Stomach smooth muscle (tissue), 2 donors: ENCODE measurements at regions not wholly inside any gene's neighbourhood (a gene's known extent, or its start where the extent isn't known, plus 50 kb on each side); places are given as distances from the start of the nearest gene placed in this dataset.

Experiments used
- H3K27ac ChIP-seq: one replicate; pipeline ENCODE4 v1.7.0; 2013; ENCODE audit warnings: mild to moderate bottlenecking, low read length, inconsistent platforms
- H3K27me3 ChIP-seq, 2 donors: one replicate each; pipeline ENCODE4 v1.7.0; 2013; ENCODE audit warnings: low read length in 2 of 2; ENCODE audit not compliant: insufficient read depth in 2 of 2, control insufficient read depth in 1 of 2
- H3K36me3 ChIP-seq, 2 donors: one replicate each; pipeline ENCODE4 v1.7.0; 2013; ENCODE audit warnings: low read length in 2 of 2; ENCODE audit not compliant: control insufficient read depth in 2 of 2, insufficient read depth in 2 of 2
- H3K4me1 ChIP-seq: one replicate; pipeline ENCODE4 v1.7.0; 2013; ENCODE audit warnings: low read length; ENCODE audit not compliant: control insufficient read depth, insufficient read depth
- H3K4me3 ChIP-seq, 2 donors: one replicate each; pipeline ENCODE4 v1.7.0; 2013; ENCODE audit warnings: low read length in 2 of 2
- H3K9ac ChIP-seq, 2 donors: one replicate each; pipeline ENCODE4 v1.7.0; 2013; ENCODE audit warnings: low read length in 2 of 2, mild to moderate bottlenecking in 1 of 2
- H3K9me3 ChIP-seq, 2 donors: one replicate each; pipeline ENCODE4 v1.7.0; 2013; ENCODE audit warnings: low read length in 2 of 2; ENCODE audit not compliant: control insufficient read depth in 2 of 2
- donor health status: healthy.
- donor health status: Pancreatic carcinoma.

- H3K36me3 ChIP-seq = no peaks in the 10 kb centered on the region
- H3K9me3 ChIP-seq = no peaks in the 10 kb centered on the region
- H3K27ac ChIP-seq = no peak overlapping the region
- no peak overlapping the region for H3K4me3 ChIP-seq
- H3K27me3 ChIP-seq = peaks cover 0 to 8% of the 10 kb centered on the region in 2 donors
- H3K9ac ChIP-seq = no peak overlapping the region
- H3K4me1 ChIP-seq = no peaks in the 10 kb centered on the region
Measured at GRCh38 chr20:22384978-22385377, 199.4 kb downstream of the FOXA2 start.

- Histone ChIP-seq H3K9me3 (no peaks in the 10 kb centered on the region), H3K4me3 (no peak overlapping the region), H3K36me3 (no peaks in the 10 kb centered on the region), H3K27ac (no peak overlapping the region), H3K27me3 (peaks cover 0 to 8% of the 10 kb centered on the region in 2 donors), H3K9ac (no peak overlapping the region), H3K4me1 (no peaks in the 10 kb centered on the region)
Measured at GRCh38 chr20:22383156-22383555, 201.2 kb downstream of the FOXA2 start.

GRCh38 chr20:22382742-22383141 is 201.6 kb downstream of the FOXA2 start:
- Histone ChIP-seq H3K4me1 (no peaks in the 10 kb centered on the region), H3K27ac (no peak overlapping the region), H3K27me3 (peaks cover 0 to 8% of the 10 kb centered on the region in 2 donors), H3K9me3 (no peaks in the 10 kb centered on the region), H3K4me3 (no peak overlapping the region), H3K36me3 (no peaks in the 10 kb centered on the region), H3K9ac (no peak overlapping the region)

- no peak overlapping the region for H3K27ac ChIP-seq
- H3K4me1 ChIP-seq = no peaks in the 10 kb centered on the region
- H3K9me3 ChIP-seq = no peaks in the 10 kb centered on the region
- H3K27me3 ChIP-seq = peaks cover 0 to 8% of the 10 kb centered on the region in 2 donors
- no peak overlapping the region for H3K4me3 ChIP-seq
- no peaks in the 10 kb centered on the region for H3K36me3 ChIP-seq
- H3K9ac ChIP-seq = no peak overlapping the region
Measured at GRCh38 chr20:22381812-22382416, 202.5 kb downstream of the FOXA2 start.

GRCh38 chr20:22379472-22379871 is 204.9 kb downstream of the FOXA2 start:
- Histone ChIP-seq H3K4me1 (no peaks in the 10 kb centered on the region), H3K27me3 (no peaks in the 10 kb centered on the region), H3K36me3 (no peaks in the 10 kb centered on the region), H3K9ac (no peak overlapping the region), H3K9me3 (no peaks in the 10 kb centered on the region), H3K27ac (no peak overlapping the region), H3K4me3 (no peak overlapping the region)

GRCh38 chr20:22374678-22375590 is 209.4 kb downstream of the FOXA2 start:
- Histone ChIP-seq H3K27ac (no peak overlapping the region), H3K4me3 (no peak overlapping the region), H3K9me3 (no peaks in the 10 kb centered on the region), H3K36me3 (no peaks in the 10 kb centered on the region), H3K27me3 (peaks cover 3% of the 10 kb centered on the region in 2 donors), H3K4me1 (no peaks in the 10 kb centered on the region), H3K9ac (no peak overlapping the region)

GRCh38 chr20:22374066-22374465 is 210.3 kb downstream of the FOXA2 start:
- Histone ChIP-seq H3K27me3 (peaks cover 3% of the 10 kb centered on the region in 2 donors), H3K9me3 (no peaks in the 10 kb centered on the region), H3K4me1 (no peaks in the 10 kb centered on the region), H3K9ac (no peak overlapping the region), H3K27ac (no peak overlapping the region), H3K4me3 (no peak overlapping the region), H3K36me3 (no peaks in the 10 kb centered on the region)

- no peaks in the 10 kb centered on the region for H3K36me3 ChIP-seq
- peaks cover 3% of the 10 kb centered on the region in 2 donors for H3K27me3 ChIP-seq
- no peak overlapping the region for H3K9ac ChIP-seq
- H3K27ac ChIP-seq = no peak overlapping the region
- no peaks in the 10 kb centered on the region for H3K9me3 ChIP-seq
- no peak overlapping the region for H3K4me3 ChIP-seq
- H3K4me1 ChIP-seq = no peaks in the 10 kb centered on the region
Measured at GRCh38 chr20:22373164-22373895, 211.0 kb downstream of the FOXA2 start.

- Histone ChIP-seq H3K4me3 (no peak overlapping the region), H3K27me3 (peaks cover 3% of the 10 kb centered on the region in 2 donors), H3K27ac (no peak overlapping the region), H3K9me3 (no peaks in the 10 kb centered on the region), H3K4me1 (no peaks in the 10 kb centered on the region), H3K36me3 (no peaks in the 10 kb centered on the region), H3K9ac (no peak overlapping the region)
Measured at GRCh38 chr20:22371843-22372242, 212.5 kb downstream of the FOXA2 start.

GRCh38 chr20:22370137-22370536 is 214.2 kb downstream of the FOXA2 start:
- peaks cover 3% of the 10 kb centered on the region in 2 donors for H3K27me3 ChIP-seq
- no peak overlapping the region for H3K27ac ChIP-seq
- no peaks in the 10 kb centered on the region for H3K36me3 ChIP-seq
- H3K9me3 ChIP-seq = no peaks in the 10 kb centered on the region
- H3K4me1 ChIP-seq = no peaks in the 10 kb centered on the region
- H3K9ac ChIP-seq = no peak overlapping the region
- H3K4me3 ChIP-seq = no peak overlapping the region
